Uterus (tissue), 2 donors: ENCODE measurements at regions not wholly inside any gene's neighbourhood (a gene's known extent, or its start where the extent isn't known, plus 50 kb on each side); places are given as distances from the start of the nearest gene placed in this dataset.

Source experiments
- POLR2A ChIP-seq, 2 donors: fragments of 450-650 bp; IDR thresholded peaks; one replicate each; pipeline ENCODE4 v1.6.1; 2016; ENCODE audit warnings: antibody characterized with exemption in 2 of 2, mild to moderate bottlenecking in 1 of 2, moderate library complexity in 1 of 2
- TF ChIP-seq, protein P1 (sequence below), 4 experiments: fragments of 200-600 bp in 2 of 4; fragments of 450-650 bp in 2 of 4; sonication (generic) in 2 of 4; IDR thresholded peaks; one replicate each; pipeline ENCODE4 v1.5.1; 2016 to 2019; ENCODE audit warnings: antibody characterized with exemption in 4 of 4, mild to moderate bottlenecking in 2 of 4, moderate library complexity in 1 of 4

DNA sequence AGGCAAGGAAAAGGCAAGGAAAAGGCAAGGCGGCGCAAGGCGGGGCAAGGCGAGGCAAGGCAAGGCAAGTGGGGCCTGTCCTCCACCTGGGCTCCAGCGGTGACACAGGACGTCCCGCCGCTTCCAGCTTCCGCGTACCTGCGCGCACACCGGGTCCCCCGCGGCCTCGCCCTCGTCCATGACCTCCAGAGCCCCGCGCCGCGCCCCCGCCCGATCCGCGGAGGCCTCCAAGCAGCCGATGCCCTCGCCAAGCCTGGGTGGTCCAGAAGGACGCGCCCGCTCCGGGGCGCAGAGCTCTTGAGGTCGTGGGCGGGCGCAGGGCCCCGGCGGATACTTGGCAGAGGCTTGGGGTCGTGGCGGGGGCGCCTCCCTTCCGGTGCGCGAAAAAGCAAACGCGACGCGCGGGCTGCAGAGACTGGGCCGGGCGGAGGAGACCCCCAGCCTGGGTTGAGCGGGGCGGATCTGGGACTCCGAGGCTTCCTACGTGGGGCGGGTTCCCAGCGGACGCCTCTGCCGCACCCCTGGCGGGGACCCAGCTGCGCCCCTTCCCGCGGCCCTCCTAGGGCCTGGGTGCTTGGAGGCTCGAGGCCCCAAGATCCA, 60.8 kb upstream of the EIF5 start:
- TF ChIP-seq POLR2A (IDR thresholded peaks at IDR 0.05) = no peak
- TF ChIP-seq, protein P1, sequence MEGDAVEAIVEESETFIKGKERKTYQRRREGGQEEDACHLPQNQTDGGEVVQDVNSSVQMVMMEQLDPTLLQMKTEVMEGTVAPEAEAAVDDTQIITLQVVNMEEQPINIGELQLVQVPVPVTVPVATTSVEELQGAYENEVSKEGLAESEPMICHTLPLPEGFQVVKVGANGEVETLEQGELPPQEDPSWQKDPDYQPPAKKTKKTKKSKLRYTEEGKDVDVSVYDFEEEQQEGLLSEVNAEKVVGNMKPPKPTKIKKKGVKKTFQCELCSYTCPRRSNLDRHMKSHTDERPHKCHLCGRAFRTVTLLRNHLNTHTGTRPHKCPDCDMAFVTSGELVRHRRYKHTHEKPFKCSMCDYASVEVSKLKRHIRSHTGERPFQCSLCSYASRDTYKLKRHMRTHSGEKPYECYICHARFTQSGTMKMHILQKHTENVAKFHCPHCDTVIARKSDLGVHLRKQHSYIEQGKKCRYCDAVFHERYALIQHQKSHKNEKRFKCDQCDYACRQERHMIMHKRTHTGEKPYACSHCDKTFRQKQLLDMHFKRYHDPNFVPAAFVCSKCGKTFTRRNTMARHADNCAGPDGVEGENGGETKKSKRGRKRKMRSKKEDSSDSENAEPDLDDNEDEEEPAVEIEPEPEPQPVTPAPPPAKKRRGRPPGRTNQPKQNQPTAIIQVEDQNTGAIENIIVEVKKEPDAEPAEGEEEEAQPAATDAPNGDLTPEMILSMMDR (IDR thresholded peaks at IDR 0.05) = no peak
